Fibroblast of lung (primary cell): ENCODE measurements at regions not wholly inside any gene's neighbourhood (a gene's known extent, or its start where the extent isn't known, plus 50 kb on each side); places are given as distances from the start of the nearest gene placed in this dataset.

Source experiments
- DNase-seq, 2 donors: peaks; one replicate each; pipeline versions ENCODE4 v3.0.0 to v3.0.0-alpha.2; 2010; ENCODE audit warnings: low read depth in 2 of 2
- H2AFZ ChIP-seq: 2 replicates; pipeline ENCODE4 v1.5.1; 2012; ENCODE audit warnings: low read length, control low read depth, inconsistent platforms
- H3K27ac ChIP-seq: 2 replicates; pipeline ENCODE4 v1.5.1; 2011; ENCODE audit warnings: low read length, control low read depth; ENCODE audit not compliant: insufficient read depth
- H3K27me3 ChIP-seq: 2 replicates; pipeline ENCODE4 v1.5.1; 2011; ENCODE audit warnings: mild to moderate bottlenecking, low read length; ENCODE audit not compliant: control insufficient read depth, insufficient read depth
- H3K36me3 ChIP-seq: 2 replicates; pipeline ENCODE4 v1.5.1; 2011; ENCODE audit warnings: low read length; ENCODE audit not compliant: control insufficient read depth, insufficient read depth
- H3K4me1 ChIP-seq: 2 replicates; pipeline ENCODE4 v1.5.1; 2011; ENCODE audit warnings: low read length; ENCODE audit not compliant: control insufficient read depth, insufficient read depth; ENCODE audit errors: extremely low read depth
- H3K4me2 ChIP-seq: 2 replicates; pipeline ENCODE4 v1.5.1; 2011; ENCODE audit warnings: low read length, control low read depth; ENCODE audit not compliant: insufficient read depth; ENCODE audit errors: extremely low read depth
- H3K4me3 ChIP-seq, 4 experiments: fragments of 200-600 bp in 1 of 4; sonication (generic) in 1 of 4; replicated peaks in 1 of 4; 2 replicates each; pipeline ENCODE4 v1.5.1; 2011 to 2016; ENCODE audit warnings: low read length in 4 of 4, low read depth in 3 of 4, mild to moderate bottlenecking in 3 of 4, control low read depth in 2 of 4, inconsistent platforms in 1 of 4, mixed read lengths in 1 of 4; ENCODE audit not compliant: insufficient read depth in 1 of 4; ENCODE audit errors: control extremely low read depth in 1 of 4
- H3K79me2 ChIP-seq: 2 replicates; pipeline ENCODE4 v1.5.1; 2012; ENCODE audit warnings: mild to moderate bottlenecking, low read length, inconsistent platforms; ENCODE audit not compliant: control insufficient read depth, insufficient read depth
- H3K9ac ChIP-seq: 2 replicates; pipeline ENCODE4 v1.5.1; 2011; ENCODE audit warnings: mild to moderate bottlenecking, low read length, control low read depth; ENCODE audit not compliant: insufficient read depth
- H3K9me3 ChIP-seq: 2 replicates; pipeline ENCODE4 v1.5.1; 2012; ENCODE audit warnings: low read depth, low read length; ENCODE audit not compliant: control insufficient read depth, insufficient read depth
- H4K20me1 ChIP-seq: 2 replicates; pipeline ENCODE4 v1.5.1; 2011; ENCODE audit warnings: low read length; ENCODE audit not compliant: control insufficient read depth, insufficient read depth; ENCODE audit errors: extremely low read depth
- EZH2 ChIP-seq: IDR thresholded peaks from 2 replicates; pipeline ENCODE4 v1.5.1; 2012; ENCODE audit warnings: low read length, control low read depth, mild to moderate bottlenecking; ENCODE audit errors: missing control alignments
- TF ChIP-seq, protein P1 (sequence below), 2 donors: IDR thresholded peaks in 1 of 2; conservative IDR thresholded peaks in 1 of 2; 1 replicate in 1 of 2; 2 replicates in 1 of 2; pipeline ENCODE4 v1.5.1; 2011 to 2012; ENCODE audit warnings: low read length in 2 of 2, control low read depth in 1 of 2, inconsistent platforms in 1 of 2, low read depth in 1 of 2, mild to moderate bottlenecking in 1 of 2

DNA sequence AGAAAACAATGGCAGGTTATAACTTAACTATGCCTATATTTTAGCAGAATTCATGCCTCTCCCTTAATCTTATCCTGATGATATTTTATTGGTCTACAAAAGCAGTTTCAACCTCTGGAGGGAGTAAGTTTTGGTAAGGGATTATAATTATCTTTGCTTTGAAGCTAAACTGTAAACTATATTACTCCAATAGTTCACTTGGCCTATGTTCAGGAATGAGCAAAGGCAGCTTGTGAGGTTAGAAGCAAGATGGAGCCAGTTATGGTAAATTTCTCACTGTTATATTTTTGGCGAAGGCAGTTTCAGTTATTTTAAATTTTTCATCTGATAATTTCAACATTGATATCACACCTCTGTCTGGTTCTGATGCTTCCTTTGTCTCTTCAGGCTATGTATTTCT is 192.5 kb upstream of the RGPD4 start:
- Histone ChIP-seq H3K9ac (no peak overlapping the region), H4K20me1 (no peaks in the 10 kb centered on the region), H3K36me3 (no peaks in the 10 kb centered on the region), H3K4me3 (no peak overlapping the region), H3K4me1 (no peaks in the 10 kb centered on the region), H3K27me3 (no peaks in the 10 kb centered on the region), H3K9me3 (no peaks in the 10 kb centered on the region), H2AFZ (no peak overlapping the region), H3K4me2 (no peak overlapping the region), H3K27ac (no peak overlapping the region), H3K79me2 (no peaks in the 10 kb centered on the region)
- DNase-seq: no peak
- TF ChIP-seq EZH2: no peak
- TF ChIP-seq, protein P1, sequence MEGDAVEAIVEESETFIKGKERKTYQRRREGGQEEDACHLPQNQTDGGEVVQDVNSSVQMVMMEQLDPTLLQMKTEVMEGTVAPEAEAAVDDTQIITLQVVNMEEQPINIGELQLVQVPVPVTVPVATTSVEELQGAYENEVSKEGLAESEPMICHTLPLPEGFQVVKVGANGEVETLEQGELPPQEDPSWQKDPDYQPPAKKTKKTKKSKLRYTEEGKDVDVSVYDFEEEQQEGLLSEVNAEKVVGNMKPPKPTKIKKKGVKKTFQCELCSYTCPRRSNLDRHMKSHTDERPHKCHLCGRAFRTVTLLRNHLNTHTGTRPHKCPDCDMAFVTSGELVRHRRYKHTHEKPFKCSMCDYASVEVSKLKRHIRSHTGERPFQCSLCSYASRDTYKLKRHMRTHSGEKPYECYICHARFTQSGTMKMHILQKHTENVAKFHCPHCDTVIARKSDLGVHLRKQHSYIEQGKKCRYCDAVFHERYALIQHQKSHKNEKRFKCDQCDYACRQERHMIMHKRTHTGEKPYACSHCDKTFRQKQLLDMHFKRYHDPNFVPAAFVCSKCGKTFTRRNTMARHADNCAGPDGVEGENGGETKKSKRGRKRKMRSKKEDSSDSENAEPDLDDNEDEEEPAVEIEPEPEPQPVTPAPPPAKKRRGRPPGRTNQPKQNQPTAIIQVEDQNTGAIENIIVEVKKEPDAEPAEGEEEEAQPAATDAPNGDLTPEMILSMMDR (conservative IDR thresholded peaks at IDR 0.05 in 1 of 2, IDR thresholded peaks at IDR 0.05 in 1 of 2; ENCODE audit: low read depth in 1 of 2, low read length in 2 of 2): no peak

DNA sequence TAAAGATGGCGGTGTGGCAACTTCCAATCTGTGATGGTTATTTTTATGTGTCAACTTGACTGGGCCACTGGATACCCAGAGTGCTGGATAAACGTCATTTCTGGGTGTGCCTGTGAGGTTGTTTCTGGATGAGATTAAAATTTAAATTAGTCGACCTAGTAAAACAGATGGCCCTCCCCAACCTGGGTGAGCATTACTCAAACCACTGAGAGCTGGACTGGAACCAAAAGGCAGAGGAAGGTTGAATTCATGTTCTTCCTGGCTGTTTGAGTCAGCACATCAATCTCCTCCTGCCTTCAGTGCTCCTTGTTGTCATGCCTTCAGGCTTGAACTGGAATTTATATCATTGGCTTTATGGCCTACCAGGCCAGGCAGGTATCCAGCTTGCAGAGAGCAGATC is 190.8 kb upstream of the RGPD4 start:
- Histone ChIP-seq H4K20me1 (no peaks in the 10 kb centered on the region), H3K27me3 (no peaks in the 10 kb centered on the region), H2AFZ (no peak overlapping the region), H3K9ac (no peak overlapping the region), H3K4me2 (no peak overlapping the region), H3K9me3 (no peaks in the 10 kb centered on the region), H3K79me2 (no peaks in the 10 kb centered on the region), H3K4me3 (no peak overlapping the region), H3K4me1 (no peaks in the 10 kb centered on the region), H3K36me3 (no peaks in the 10 kb centered on the region), H3K27ac (no peak overlapping the region)
- DNase-seq: peak; percentile 50 to 95
- TF ChIP-seq, protein P1 (conservative IDR thresholded peaks at IDR 0.05 in 1 of 2, IDR thresholded peaks at IDR 0.05 in 1 of 2; ENCODE audit: low read depth in 1 of 2, low read length in 2 of 2): no peak
- TF ChIP-seq EZH2: no peak

DNA sequence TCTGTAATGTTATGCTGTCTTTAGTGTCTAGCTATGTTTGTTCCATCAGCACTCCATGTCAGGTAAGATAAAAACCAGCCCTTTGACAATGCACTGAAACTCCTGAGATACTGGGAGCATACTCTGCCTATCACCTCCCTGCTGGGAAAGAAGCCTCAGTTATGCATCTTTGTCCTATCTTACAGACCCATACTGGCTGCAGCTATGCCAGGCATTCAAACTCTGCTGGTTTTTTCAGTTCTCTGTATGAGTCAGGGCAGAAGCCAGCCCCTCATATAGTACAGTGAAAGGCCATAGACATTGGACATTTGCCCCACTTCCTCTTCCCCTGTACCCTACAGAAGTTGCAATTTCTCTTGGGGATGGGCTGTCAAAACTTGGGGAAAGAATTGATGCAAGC is 181.1 kb upstream of the RGPD4 start:
- H3K9ac ChIP-seq: no peak overlapping the region
- no peak overlapping the region for H2AFZ ChIP-seq
- no peaks in the 10 kb centered on the region for H3K27me3 ChIP-seq
- DNase-seq: no peak
- no peaks in the 10 kb centered on the region for H3K4me1 ChIP-seq
- no peaks in the 10 kb centered on the region for H3K36me3 ChIP-seq
- no peaks in the 10 kb centered on the region for H3K9me3 ChIP-seq
- no peak overlapping the region for H3K27ac ChIP-seq
- H4K20me1 ChIP-seq: no peaks in the 10 kb centered on the region
- no peaks in the 10 kb centered on the region for H3K79me2 ChIP-seq
- H3K4me3 ChIP-seq: no peak overlapping the region
- TF ChIP-seq, protein P1 (conservative IDR thresholded peaks at IDR 0.05 in 1 of 2, IDR thresholded peaks at IDR 0.05 in 1 of 2; ENCODE audit: low read depth in 1 of 2, low read length in 2 of 2): no peak
- no peak for TF ChIP-seq EZH2
- H3K4me2 ChIP-seq: no peak overlapping the region
